Effector memory CD4-positive, alpha-beta T cell (primary cell): ENCODE measurements at regions not wholly inside any gene's neighbourhood (a gene's known extent, or its start where the extent isn't known, plus 50 kb on each side); places are given as distances from the start of the nearest gene placed in this dataset.
"Not testable (repeated sequence)": the region's sequence is repeated elsewhere in the genome, so short reads cannot be mapped to it uniquely, and the experiment has no call there.

ENCODE experiments used
- DNase-seq, 3 donors: peaks; one replicate each; pipeline ENCODE4 v3.0.0-alpha.2; 2020
- H3K27ac ChIP-seq: 2 replicates; pipeline ENCODE4 v1.7.0; 2013; ENCODE audit warnings: mild to moderate bottlenecking, low read length, moderate library complexity; ENCODE audit not compliant: insufficient read depth, poor library complexity, severe bottlenecking
- H3K27me3 ChIP-seq: replicated peaks from 2 replicates; pipeline ENCODE4 v1.7.0; 2013; ENCODE audit warnings: mild to moderate bottlenecking, low read length; ENCODE audit not compliant: insufficient read depth, control insufficient read depth, poor library complexity, severe bottlenecking
- H3K36me3 ChIP-seq: 2 replicates; pipeline ENCODE4 v1.7.0; 2013; ENCODE audit warnings: mild to moderate bottlenecking, low read length, moderate library complexity; ENCODE audit not compliant: control insufficient read depth, insufficient read depth
- H3K4me1 ChIP-seq: 2 replicates; pipeline ENCODE4 v1.7.0; 2013; ENCODE audit warnings: low read length, mild to moderate bottlenecking; ENCODE audit not compliant: control insufficient read depth, insufficient read depth, poor library complexity, severe bottlenecking
- H3K4me3 ChIP-seq: 2 replicates; pipeline ENCODE4 v1.7.0; 2013; ENCODE audit warnings: low read length, low read depth, mild to moderate bottlenecking; ENCODE audit not compliant: insufficient read depth, poor library complexity, severe bottlenecking
- H3K9me3 ChIP-seq: 2 replicates; pipeline ENCODE4 v1.7.0; 2013; ENCODE audit warnings: mild to moderate bottlenecking, low read length, moderate library complexity; ENCODE audit not compliant: control insufficient read depth

- no peaks in the 10 kb centered on the region for H3K4me1 ChIP-seq
- no peak overlapping the region for H3K4me3 ChIP-seq
- no peaks in the 10 kb centered on the region for H3K27me3 ChIP-seq
- no peaks in the 10 kb centered on the region for H3K9me3 ChIP-seq
- H3K36me3 ChIP-seq: no peaks in the 10 kb centered on the region
- no peak overlapping the region for H3K27ac ChIP-seq
- DNase-seq: no peak
These were observed 433.8 kb upstream of the NOX3 start for GRCh38 chr6:155889410-155889809.

DNA sequence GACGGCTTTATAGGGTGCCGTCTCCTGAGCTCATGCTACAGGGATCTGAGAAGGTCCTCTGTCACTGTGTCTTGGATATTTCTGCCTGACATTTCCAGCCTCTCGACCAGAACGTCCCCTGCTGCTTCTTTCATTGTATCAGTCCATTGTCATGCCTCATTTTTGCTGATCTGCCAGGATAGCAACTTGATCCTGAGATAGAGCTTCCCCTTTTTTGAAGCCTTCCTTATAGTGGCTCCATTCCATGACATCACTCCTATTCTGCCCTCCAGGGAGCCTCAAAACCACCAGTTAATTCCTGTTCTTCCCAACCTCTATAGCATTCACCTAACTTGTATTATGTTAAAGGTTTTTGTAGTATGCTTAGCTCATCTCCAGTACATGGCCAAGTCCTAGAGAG lies 431.8 kb upstream of the NOX3 start:
- no peaks in the 10 kb centered on the region for H3K4me1 ChIP-seq
- H3K9me3 ChIP-seq: no peaks in the 10 kb centered on the region
- H3K27me3 ChIP-seq: no peaks in the 10 kb centered on the region
- H3K27ac ChIP-seq: no peak overlapping the region
- H3K4me3 ChIP-seq: no peak overlapping the region
- DNase-seq: no peak
- H3K36me3 ChIP-seq: no peaks in the 10 kb centered on the region

- Histone ChIP-seq H3K27ac (no peak overlapping the region), H3K36me3 (no peaks in the 10 kb centered on the region), H3K4me1 (peaks cover 5% of the 10 kb centered on the region), H3K9me3 (no peaks in the 10 kb centered on the region), H3K27me3 (no peaks in the 10 kb centered on the region), H3K4me3 (no peak overlapping the region)
- DNase-seq: no peak
These were observed 428.1 kb upstream of the NOX3 start for GRCh38 chr6:155883741-155884140.

DNA sequence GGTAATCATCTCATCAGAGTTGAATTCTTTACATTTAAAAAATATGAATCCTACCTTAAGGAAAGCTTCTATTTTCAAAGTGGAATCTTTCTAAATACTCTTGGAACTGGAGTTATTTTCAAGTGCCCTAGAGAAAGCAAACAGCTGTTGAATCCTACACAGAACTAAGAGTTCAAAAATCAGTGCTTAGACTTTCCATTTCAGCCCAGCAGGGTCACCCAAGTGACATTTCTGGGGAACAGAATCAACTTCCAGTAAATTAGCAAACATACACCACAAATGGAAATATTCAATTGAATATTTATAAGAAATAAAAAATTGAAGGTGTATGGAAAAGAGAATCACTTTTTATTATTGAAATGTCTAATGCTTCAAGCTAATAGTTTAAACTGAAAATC lies 427.7 kb upstream of the NOX3 start:
- Histone ChIP-seq H3K27me3 (no peaks in the 10 kb centered on the region), H3K27ac (no peak overlapping the region), H3K4me3 (no peak overlapping the region), H3K4me1 (peaks cover 5% of the 10 kb centered on the region), H3K36me3 (no peaks in the 10 kb centered on the region), H3K9me3 (no peaks in the 10 kb centered on the region)
- DNase-seq: no peak

GRCh38 chr6:155882527-155883333 lies 427.1 kb upstream of the NOX3 start:
- peaks cover 5% of the 10 kb centered on the region for H3K4me1 ChIP-seq
- H3K27ac ChIP-seq: no peak overlapping the region
- H3K9me3 ChIP-seq: no peaks in the 10 kb centered on the region
- DNase-seq: no peak
- no peak overlapping the region for H3K4me3 ChIP-seq
- no peaks in the 10 kb centered on the region for H3K27me3 ChIP-seq
- H3K36me3 ChIP-seq: no peaks in the 10 kb centered on the region

- Histone ChIP-seq H3K9me3 (no peaks in the 10 kb centered on the region), H3K27me3 (no peaks in the 10 kb centered on the region), H3K27ac (no peak overlapping the region), H3K4me1 (peaks cover 5% of the 10 kb centered on the region), H3K4me3 (no peak overlapping the region), H3K36me3 (no peaks in the 10 kb centered on the region)
- DNase-seq: no peak
These were observed 426.3 kb upstream of the NOX3 start for GRCh38 chr6:155881826-155882526.

DNA sequence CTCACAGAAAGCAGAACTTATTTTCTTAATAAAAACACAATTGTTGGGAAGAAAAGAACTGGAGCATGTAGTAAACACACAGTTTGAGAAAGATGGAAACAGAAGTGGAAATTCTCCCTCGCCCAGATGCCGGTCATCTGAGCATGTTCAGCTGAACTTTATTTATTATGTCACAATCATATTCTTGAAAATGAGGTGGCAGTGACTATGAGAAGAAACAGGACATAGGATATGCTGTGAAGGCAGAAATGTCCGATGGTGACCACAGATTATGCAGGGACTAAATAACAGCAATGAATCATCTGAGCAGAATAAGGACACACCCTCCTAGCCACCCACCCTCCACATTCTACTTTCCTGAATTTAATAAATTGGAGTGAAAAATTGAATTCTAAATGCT lies 425.3 kb upstream of the NOX3 start:
- no peak for DNase-seq
- H3K27ac ChIP-seq: no peak overlapping the region
- no peaks in the 10 kb centered on the region for H3K27me3 ChIP-seq
- no peaks in the 10 kb centered on the region for H3K9me3 ChIP-seq
- peaks cover 5% of the 10 kb centered on the region for H3K4me1 ChIP-seq
- H3K4me3 ChIP-seq: no peak overlapping the region
- H3K36me3 ChIP-seq: no peaks in the 10 kb centered on the region

DNA sequence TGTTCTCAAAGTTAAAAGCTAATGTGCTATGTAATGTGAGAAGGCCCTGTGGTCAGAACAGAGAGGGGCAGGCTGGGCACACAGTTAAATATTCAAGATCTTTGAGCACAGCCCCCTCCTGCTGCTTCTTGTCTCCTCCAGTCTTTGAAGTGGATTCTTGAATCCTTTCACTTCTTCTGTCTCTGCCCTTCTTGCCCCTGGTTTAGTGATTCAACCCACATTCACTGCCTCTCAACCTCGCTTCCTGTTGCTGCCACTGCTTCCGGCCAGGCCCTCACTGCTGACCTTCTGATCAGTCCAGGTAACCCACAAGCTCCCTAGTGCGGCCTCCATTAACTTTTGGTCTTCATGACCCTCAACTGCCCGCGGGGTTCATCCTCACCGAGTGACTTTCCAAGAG lies 417.3 kb upstream of the NOX3 start:
- no peaks in the 10 kb centered on the region for H3K4me1 ChIP-seq
- H3K9me3 ChIP-seq: no peaks in the 10 kb centered on the region
- DNase-seq: no peak
- no peaks in the 10 kb centered on the region for H3K27me3 ChIP-seq
- H3K4me3 ChIP-seq: no peak overlapping the region
- H3K27ac ChIP-seq: no peak overlapping the region
- H3K36me3 ChIP-seq: no peaks in the 10 kb centered on the region

DNA sequence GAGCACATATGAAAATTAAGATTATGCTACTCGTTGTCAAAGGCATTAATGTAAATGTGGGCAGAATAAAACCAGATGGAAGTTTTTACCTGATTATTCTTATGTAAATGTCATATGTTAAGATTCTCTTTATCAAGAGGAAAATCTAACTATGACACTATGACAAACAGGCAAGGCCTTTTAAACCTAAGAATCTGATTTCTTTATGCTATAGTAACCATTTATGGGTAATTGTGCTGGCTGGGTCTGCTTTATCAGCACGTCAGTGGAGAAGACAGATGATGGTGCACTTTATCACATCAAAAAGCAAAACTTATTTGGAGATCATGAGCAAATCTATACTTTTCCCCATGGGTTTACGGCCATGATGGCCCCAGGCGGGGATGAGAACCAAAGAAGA lies 412.0 kb upstream of the NOX3 start:
- H3K4me1 ChIP-seq: no peaks in the 10 kb centered on the region
- H3K36me3 ChIP-seq: no peaks in the 10 kb centered on the region
- H3K27ac ChIP-seq: no peak overlapping the region
- DNase-seq: no peak
- no peaks in the 10 kb centered on the region for H3K27me3 ChIP-seq
- H3K4me3 ChIP-seq: no peak overlapping the region
- H3K9me3 ChIP-seq: no peaks in the 10 kb centered on the region

DNA sequence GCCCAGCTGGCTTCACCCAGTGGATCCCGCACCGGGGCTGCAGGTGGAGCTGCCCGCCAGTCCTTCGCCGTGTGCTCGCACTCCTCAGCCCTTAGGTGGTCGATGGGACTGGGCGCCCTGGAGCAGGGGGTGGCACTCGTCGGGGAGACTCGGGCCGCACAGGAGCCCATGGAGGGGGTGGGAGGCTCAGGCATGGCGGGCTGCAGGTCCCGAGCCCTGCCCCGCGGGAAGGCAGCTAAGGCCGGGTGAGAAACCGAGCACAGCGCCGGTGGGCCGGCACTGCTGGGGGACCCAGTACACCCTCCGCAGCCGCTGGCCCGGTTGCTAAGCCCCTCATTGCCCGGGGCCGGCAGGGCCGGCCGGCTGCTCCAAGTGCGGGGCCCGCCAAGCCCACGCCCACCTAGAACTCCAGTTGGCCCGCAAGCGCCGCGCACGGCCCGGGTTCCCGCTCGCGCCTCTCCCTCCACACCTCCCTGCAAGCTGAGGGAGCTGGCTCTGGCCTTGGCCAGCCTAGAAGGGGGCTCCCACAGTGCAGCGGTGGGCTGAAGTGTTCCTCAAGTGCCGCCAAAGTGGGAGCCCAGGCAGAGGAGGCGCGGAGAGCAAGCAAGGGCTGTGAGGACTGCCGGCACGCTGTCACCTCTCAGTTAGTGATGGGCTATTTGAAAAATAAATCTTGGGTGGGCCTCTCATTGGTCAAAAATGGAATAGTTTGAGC lies 411.2 kb upstream of the NOX3 start:
- not testable (repeated sequence) for H3K36me3 ChIP-seq, H3K9me3 ChIP-seq, DNase-seq, H3K4me3 ChIP-seq, H3K4me1 ChIP-seq, H3K27me3 ChIP-seq, H3K27ac ChIP-seq
